GM12892 (cell line): ENCODE measurements at regions not wholly inside any gene's neighbourhood (a gene's known extent, or its start where the extent isn't known, plus 50 kb on each side); places are given as distances from the start of the nearest gene placed in this dataset.

Source experiments
- DNase-seq: peaks from one replicate; pipeline ENCODE4 v3.0.0; 2011; ENCODE audit not compliant: insufficient read length
- FAIRE-seq: peaks from 2 replicates; lab custom pipeline; 2011; peaks lifted over from hg19 to GRCh38; lab: Jason Lieb, UNC
- POLR2A ChIP-seq: IDR thresholded peaks from 2 replicates; pipeline ENCODE4 v1.6.1; 2011; ENCODE audit warnings: low read depth, low read length, control low read depth
- POLR2AphosphoS5 ChIP-seq: IDR thresholded peaks from 2 replicates; pipeline ENCODE4 v1.6.1; 2011; ENCODE audit warnings: low read depth, low read length, control low read depth
- TAF1 ChIP-seq: IDR thresholded peaks from 2 replicates; pipeline ENCODE4 v1.6.1; 2011; ENCODE audit warnings: low read depth, mild to moderate bottlenecking, control low read depth, low read length, borderline replicate concordance

DNA sequence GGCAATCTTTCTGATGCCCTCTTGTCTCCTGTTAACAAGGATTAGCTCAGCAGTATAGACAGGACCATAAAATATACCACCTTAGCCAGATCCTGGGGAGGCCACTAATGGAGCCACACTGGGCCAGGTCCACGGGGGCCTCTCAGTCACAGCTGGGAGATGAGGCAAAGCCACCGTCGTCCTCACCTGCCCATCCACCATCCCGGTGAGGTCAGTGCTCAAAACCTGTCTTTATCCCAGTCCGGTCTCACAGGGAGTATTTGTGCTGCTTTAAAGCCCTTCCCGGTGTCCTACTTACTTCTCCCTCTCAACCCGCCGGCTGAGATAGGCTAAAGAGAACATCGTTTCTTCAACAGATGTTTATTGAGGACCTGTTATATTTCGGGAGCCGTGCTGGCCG, 104.3 kb downstream of the EDN3 start:
- DNase-seq = no peak
- no peak for FAIRE-seq
- TF ChIP-seq POLR2AphosphoS5 (no peak), TAF1 (no peak), POLR2A (no peak)

DNA sequence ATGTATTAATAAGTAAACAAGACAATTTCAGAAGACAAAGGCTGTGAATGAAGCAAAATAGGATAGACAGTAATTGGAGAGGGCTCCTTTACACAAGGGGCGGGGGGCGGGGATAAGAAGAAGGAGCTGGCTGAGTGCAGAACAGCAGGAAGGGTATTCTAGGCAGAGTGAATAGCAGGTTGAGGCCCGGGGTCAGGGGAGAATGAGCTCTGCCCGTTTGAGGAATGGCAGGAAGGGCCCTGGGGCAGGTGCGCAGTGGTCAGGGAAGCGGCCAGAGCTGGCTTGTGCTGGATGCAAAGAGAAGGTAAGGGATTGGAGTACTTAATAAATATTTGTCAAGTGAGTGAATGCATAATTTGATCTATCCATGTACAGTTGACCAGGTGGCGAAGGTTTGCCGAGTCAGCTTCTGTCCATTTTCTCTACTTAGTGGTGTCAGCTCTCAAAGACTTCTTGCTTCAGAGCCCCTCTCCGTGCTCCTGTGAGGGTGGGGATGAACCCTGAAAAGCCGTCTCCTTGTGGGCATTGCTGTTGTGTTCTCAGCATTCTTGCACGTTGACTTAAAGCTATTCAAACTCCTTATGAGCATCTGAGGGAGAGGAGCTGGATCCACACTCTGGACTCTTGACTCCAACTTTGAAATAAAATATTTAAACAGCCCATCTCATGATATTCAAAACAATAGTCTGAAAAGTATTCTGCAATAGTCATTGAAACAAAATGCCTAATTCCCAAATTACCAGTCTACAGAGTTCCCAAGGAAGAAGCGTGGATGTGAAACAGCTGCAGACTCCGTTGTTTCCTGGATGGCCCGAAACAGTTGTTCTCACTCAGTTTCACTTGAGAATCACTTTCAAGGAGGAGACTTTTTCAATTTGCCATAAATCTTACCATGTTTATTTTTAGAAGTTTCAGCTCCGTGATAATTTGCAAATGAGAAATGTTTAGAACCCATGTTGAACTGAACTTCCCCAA, 105.1 kb downstream of the EDN3 start:
- TF ChIP-seq POLR2A (no peak), POLR2AphosphoS5 (no peak), TAF1 (no peak)
- DNase-seq = no peak
- FAIRE-seq = no peak

GRCh38 chr20:59406446-59406845, 106.0 kb downstream of the EDN3 start:
- no peak for DNase-seq
- TF ChIP-seq TAF1 = no peak
- TF ChIP-seq POLR2AphosphoS5 = no peak
- no peak for TF ChIP-seq POLR2A
- FAIRE-seq = no peak

GRCh38 chr20:59411170-59411569, 110.8 kb downstream of the EDN3 start:
- DNase-seq (no peak), FAIRE-seq (no peak)
- TF ChIP-seq TAF1 (no peak), POLR2A (no peak), POLR2AphosphoS5 (no peak)

- FAIRE-seq (no peak), DNase-seq (no peak)
- TF ChIP-seq TAF1 (no peak), POLR2A (no peak), POLR2AphosphoS5 (no peak)
Measured at GRCh38 chr20:59411589-59411988, 111.2 kb downstream of the EDN3 start.

DNA sequence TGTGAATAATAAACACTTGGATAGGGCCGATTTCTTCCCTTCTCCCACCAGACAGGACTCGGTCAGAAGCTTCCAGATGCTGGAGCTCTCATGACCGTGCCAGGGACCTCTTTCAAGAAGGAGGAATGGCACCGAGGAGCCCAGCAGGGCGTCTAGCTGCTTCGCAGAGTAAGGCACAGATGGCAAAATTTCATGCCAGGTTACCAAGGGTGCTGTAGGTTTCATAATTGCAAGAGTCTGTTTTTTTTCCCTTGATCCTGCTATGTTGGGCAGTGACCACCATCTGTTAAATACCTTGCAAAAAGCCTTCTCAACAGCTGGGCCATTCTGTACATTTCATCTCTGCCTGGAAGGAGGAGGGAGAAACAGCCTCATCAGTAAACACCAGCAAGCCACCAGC, 111.8 kb downstream of the EDN3 start:
- FAIRE-seq = no peak

DNA sequence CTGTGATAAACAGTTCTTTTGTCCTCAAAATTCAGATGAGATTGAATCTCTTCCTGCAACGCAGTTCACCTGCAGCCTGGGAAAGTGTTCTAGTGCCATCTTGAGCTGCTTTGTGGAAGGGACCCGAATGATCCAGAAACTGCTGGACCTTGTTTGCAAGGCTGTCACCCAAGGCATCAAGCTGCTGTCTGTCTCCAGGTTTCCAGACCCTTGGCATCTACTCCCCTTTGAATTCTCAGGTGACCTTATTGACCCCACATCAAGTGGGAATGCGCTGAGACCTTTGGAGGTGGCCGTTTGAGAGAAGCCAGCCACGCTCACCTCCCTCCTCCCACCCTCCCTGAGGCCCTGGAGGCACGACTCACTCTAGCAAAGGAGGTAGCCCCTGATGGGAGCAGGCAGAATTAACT, 112.5 kb downstream of the EDN3 start:
- no peak for FAIRE-seq
- TF ChIP-seq POLR2A (no peak), POLR2AphosphoS5 (no peak), TAF1 (no peak)
- DNase-seq = no peak

More for the DNA sequence above, 111.8 kb downstream of the EDN3 start:
- no peak for DNase-seq
- TF ChIP-seq POLR2A (no peak), POLR2AphosphoS5 (no peak), TAF1 (no peak)

DNA sequence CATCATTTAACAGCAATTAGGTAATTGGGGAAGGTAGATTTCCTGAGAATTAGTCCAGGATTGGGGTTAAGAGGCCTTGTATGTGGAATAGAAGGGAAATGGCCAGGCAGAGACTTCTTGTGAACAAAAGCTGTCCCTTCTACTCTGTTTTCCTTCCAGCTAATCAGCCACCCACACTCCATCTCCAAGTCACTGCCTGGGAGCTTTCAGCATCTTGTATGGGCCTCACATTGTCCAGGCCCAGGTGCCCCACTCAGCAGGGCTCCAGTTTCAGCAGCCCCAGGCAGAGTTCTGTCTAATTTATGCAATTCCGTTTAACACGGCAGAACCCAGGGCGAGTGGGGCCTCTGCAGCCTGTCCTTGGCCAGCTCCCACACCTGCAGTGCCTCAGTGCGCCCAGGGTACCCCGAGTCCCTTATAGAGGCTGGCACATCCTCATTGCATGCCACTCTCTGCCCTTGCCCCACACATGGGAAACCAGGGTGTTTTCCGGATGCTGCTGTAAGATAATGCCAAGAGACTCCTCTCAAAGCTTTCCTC, 113.0 kb downstream of the EDN3 start:
- DNase-seq (no peak), FAIRE-seq (no peak)
- TF ChIP-seq POLR2AphosphoS5 (no peak), TAF1 (no peak), POLR2A (no peak)

GRCh38 chr20:59414936-59415623, 114.7 kb downstream of the EDN3 start:
- TF ChIP-seq POLR2AphosphoS5 (no peak), POLR2A (no peak), TAF1 (no peak)
- DNase-seq (no peak), FAIRE-seq (no peak)

- DNase-seq = no peak
- FAIRE-seq = no peak
- no peak for TF ChIP-seq TAF1
- TF ChIP-seq POLR2A = no peak
- TF ChIP-seq POLR2AphosphoS5 = no peak
Measured at GRCh38 chr20:59416916-59417315, 116.5 kb downstream of the EDN3 start.

DNA sequence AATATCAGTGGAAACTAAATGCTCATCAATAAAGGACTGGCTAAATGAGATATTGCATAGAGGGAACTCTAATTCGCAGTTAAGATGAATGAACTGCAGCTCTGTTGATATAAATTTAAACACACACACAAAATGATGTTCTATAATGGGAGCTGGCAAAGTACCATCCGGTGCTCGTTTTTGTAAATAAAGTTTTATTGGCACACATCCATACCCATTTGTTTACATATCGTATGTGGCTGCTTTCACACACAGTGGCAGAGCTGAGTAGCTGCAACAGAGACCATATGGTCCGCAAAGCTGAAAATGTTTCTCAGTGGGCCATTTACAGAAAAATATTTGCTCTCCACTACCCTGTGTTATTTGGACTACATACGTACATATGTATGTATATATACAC, 120.7 kb downstream of the EDN3 start:
- TF ChIP-seq POLR2AphosphoS5 = no peak
- no peak for TF ChIP-seq POLR2A
- TF ChIP-seq TAF1 = no peak
- FAIRE-seq (no peak), DNase-seq (no peak)
